Breast epithelium (tissue), 3 donors: ENCODE measurements at regions not wholly inside any gene's neighbourhood (a gene's known extent, or its start where the extent isn't known, plus 50 kb on each side); places are given as distances from the start of the nearest gene placed in this dataset.

Experiments
- CTCF ChIP-seq, 3 donors: fragments of 450-650 bp; IDR thresholded peaks; one replicate each; pipeline ENCODE4 v1.5.1; 2016 to 2017; ENCODE audit warnings: antibody characterized with exemption in 3 of 3, mild to moderate bottlenecking in 3 of 3, moderate library complexity in 3 of 3
- POLR2A ChIP-seq: fragments of 450-650 bp; IDR thresholded peaks from one replicate; pipeline ENCODE4 v1.6.1; 2016; ENCODE audit warnings: antibody characterized with exemption, mild to moderate bottlenecking, moderate library complexity
- POLR2AphosphoS5 ChIP-seq, 3 donors: sonication (generic); formaldehyde crosslinking; IDR thresholded peaks; one replicate each; pipeline ENCODE4 v1.6.1; 2017; ENCODE audit warnings: antibody characterized with exemption in 3 of 3

GRCh38 chr14:100445436-100446088, 122.4 kb downstream of the SLC25A47 start:
- no peak for TF ChIP-seq POLR2A
- TF ChIP-seq CTCF (IDR thresholded peaks at IDR 0.05), result no peak
- no peak for TF ChIP-seq POLR2AphosphoS5 (IDR thresholded peaks at IDR 0.05)
